ENCODE measurements at regions not wholly inside any gene's neighbourhood (a gene's known extent, or its start where the extent isn't known, plus 50 kb on each side); places are given as distances from the start of the nearest gene placed in this dataset.

DNA sequence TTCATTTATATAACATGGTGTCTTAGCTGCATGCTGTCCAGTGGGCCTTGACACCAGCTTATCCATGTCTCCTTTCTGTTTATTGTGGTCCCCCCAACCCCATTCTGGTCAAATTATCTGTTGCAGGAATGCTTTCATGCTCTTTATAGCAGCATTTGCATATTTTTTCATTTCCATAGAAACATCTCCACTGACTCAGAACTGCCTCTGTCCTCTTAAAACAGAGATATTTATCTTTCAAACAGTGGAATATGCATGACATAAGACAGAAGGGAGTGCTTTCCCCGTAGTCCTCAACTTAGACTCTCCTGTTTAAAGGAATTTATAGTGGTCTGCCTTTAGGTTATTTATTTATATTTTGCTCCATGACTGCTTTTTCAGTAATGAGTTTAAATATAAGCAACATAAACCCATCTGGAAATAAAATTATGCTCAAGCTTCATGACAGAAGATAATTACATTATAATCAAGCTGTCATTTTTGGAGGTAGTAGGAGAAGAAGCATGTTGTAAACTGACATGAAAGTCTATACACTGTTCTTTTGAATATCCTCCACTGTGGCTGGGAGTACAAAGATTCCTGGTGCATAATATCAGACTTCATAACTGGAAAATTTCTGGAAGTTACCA, 179.5 kb upstream of the CD96 start:
- ChIA-PET CTCF (no interaction called here), POLR2A (no interaction called here)
- H3K36me3 ChIP-seq (ENCODE audit: control insufficient read depth in 2 of 2, insufficient read depth in 1 of 2, low read length in 2 of 2), result no peaks in the 10 kb centered on the region
- no peaks in the 10 kb centered on the region for H3K4me1 ChIP-seq (ENCODE audit: control insufficient read depth, insufficient read depth, low read length)
- no peak for TF ChIP-seq ZNF777 (tag by site-specific recombination; IDR thresholded peaks at IDR 0.05; ENCODE audit: borderline replicate concordance)
- H3K4me3 ChIP-seq (ENCODE audit: low read depth, low read length), result no peak overlapping the region
- H3K9me3 ChIP-seq (ENCODE audit: control insufficient read depth, insufficient read depth, low read depth, low read length), result no peaks in the 10 kb centered on the region
- H3K27ac ChIP-seq (ENCODE audit: extremely low read depth, low read depth, low read length), result no peak overlapping the region

DNA sequence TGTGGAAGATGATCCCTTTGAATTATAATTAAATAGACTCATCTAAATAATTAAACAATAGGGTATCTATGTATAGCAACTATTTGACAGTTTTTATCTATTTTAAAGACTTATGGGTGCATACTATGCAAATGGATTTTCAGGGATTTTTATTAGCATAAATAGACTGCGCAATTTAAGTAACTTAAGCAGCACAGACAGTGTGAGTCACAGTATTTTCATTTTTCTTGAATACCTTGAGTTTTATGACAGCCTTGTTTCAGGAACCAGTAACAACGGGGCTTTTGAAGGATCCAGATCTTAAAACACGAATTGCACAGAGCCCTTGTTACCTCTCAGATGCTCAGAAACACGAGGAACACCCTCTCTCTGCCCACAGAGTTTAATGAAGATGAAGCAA, 175.5 kb upstream of the CD96 start:
- POLR2A ChIA-PET, result no interaction called here
- no peak for TF ChIP-seq ZFHX2 (tag by site-specific recombination; conservative IDR thresholded peaks at IDR 0.05)
- TF ChIP-seq ZNF202 (tag by site-specific recombination; IDR thresholded peaks at IDR 0.05; ENCODE audit: borderline replicate concordance), result no peak
- no peak for TF ChIP-seq ZNF433 (tag by site-specific recombination; IDR thresholded peaks at IDR 0.05; ENCODE audit: low read depth)
- no peak for TF ChIP-seq ZNF48 (tag by site-specific recombination; IDR thresholded peaks at IDR 0.05)
- TF ChIP-seq HOXD13 (CRISPR knock-in tag; IDR thresholded peaks at IDR 0.05; ENCODE audit: borderline replicate concordance), result no peak
- no peak for TF ChIP-seq YY1 (tag by site-specific recombination; IDR thresholded peaks at IDR 0.05)
- TF ChIP-seq, protein P1, sequence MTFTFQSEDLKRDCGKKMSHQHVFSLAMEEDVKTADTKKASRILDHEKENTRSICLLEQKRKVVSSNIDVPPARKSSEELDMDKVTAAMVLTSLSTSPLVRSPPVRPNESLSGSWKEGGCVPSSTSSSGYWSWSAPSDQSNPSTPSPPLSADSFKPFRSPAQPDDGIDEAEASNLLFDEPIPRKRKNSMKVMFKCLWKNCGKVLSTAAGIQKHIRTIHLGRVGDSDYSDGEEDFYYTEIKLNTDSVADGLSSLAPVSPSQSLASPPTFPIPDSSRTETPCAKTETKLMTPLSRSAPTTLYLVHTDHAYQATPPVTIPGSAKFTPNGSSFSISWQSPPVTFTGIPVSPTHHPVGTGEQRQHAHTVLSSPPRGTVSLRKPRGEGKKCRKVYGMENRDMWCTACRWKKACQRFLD (tag by site-specific recombination; IDR thresholded peaks at IDR 0.05), result no peak
- TF ChIP-seq ZNF223 (tag by site-specific recombination; IDR thresholded peaks at IDR 0.05), result no peak
- TF ChIP-seq, protein P2, sequence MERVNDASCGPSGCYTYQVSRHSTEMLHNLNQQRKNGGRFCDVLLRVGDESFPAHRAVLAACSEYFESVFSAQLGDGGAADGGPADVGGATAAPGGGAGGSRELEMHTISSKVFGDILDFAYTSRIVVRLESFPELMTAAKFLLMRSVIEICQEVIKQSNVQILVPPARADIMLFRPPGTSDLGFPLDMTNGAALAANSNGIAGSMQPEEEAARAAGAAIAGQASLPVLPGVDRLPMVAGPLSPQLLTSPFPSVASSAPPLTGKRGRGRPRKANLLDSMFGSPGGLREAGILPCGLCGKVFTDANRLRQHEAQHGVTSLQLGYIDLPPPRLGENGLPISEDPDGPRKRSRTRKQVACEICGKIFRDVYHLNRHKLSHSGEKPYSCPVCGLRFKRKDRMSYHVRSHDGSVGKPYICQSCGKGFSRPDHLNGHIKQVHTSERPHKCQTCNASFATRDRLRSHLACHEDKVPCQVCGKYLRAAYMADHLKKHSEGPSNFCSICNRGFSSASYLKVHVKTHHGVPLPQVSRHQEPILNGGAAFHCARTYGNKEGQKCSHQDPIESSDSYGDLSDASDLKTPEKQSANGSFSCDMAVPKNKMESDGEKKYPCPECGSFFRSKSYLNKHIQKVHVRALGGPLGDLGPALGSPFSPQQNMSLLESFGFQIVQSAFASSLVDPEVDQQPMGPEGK (tag by site-specific recombination; IDR thresholded peaks at IDR 0.05), result no peak
- TF ChIP-seq ZNF140 (tag by site-specific recombination; IDR thresholded peaks at IDR 0.05), result no peak
- TF ChIP-seq ZNF112 (tag by site-specific recombination; IDR thresholded peaks at IDR 0.05), result no peak
- TF ChIP-seq ZNF292 (tag by site-specific recombination; IDR thresholded peaks at IDR 0.05; ENCODE audit: borderline replicate concordance, low read depth), result no peak
- no peak for TF ChIP-seq ZNF174 (tag by site-specific recombination; IDR thresholded peaks at IDR 0.05)
- no peak for TF ChIP-seq ZBTB17 (tag by site-specific recombination; IDR thresholded peaks at IDR 0.05)
- TF ChIP-seq GLI2 (tag by site-specific recombination; IDR thresholded peaks at IDR 0.05; ENCODE audit: borderline replicate concordance, low read depth), result no peak
- no peak for TF ChIP-seq ZNF768 (tag by site-specific recombination; IDR thresholded peaks at IDR 0.05)
- TF ChIP-seq, protein P3, sequence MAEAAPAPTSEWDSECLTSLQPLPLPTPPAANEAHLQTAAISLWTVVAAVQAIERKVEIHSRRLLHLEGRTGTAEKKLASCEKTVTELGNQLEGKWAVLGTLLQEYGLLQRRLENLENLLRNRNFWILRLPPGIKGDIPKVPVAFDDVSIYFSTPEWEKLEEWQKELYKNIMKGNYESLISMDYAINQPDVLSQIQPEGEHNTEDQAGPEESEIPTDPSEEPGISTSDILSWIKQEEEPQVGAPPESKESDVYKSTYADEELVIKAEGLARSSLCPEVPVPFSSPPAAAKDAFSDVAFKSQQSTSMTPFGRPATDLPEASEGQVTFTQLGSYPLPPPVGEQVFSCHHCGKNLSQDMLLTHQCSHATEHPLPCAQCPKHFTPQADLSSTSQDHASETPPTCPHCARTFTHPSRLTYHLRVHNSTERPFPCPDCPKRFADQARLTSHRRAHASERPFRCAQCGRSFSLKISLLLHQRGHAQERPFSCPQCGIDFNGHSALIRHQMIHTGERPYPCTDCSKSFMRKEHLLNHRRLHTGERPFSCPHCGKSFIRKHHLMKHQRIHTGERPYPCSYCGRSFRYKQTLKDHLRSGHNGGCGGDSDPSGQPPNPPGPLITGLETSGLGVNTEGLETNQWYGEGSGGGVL (tag by site-specific recombination; IDR thresholded peaks at IDR 0.05), result no peak
- TF ChIP-seq ZNF624 (tag by site-specific recombination; IDR thresholded peaks at IDR 0.05), result no peak
- no peak for TF ChIP-seq KLF9 (tag by site-specific recombination; IDR thresholded peaks at IDR 0.05; ENCODE audit: low read depth)
- TF ChIP-seq, protein P4, sequence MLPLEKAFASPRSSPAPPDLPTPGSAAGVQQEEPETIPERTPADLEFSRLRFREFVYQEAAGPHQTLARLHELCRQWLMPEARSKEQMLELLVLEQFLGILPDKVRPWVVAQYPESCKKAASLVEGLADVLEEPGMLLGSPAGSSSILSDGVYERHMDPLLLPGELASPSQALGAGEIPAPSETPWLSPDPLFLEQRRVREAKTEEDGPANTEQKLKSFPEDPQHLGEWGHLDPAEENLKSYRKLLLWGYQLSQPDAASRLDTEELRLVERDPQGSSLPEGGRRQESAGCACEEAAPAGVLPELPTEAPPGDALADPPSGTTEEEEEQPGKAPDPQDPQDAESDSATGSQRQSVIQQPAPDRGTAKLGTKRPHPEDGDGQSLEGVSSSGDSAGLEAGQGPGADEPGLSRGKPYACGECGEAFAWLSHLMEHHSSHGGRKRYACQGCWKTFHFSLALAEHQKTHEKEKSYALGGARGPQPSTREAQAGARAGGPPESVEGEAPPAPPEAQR (tag by site-specific recombination; IDR thresholded peaks at IDR 0.05), result no peak
- H3K27ac ChIP-seq (ENCODE audit: extremely low read depth, low read depth, low read length), result no peak overlapping the region
- H3K36me3 ChIP-seq (ENCODE audit: control insufficient read depth in 2 of 2, insufficient read depth in 1 of 2, low read length in 2 of 2), result no peaks in the 10 kb centered on the region
- H3K4me3 ChIP-seq (ENCODE audit: low read depth, low read length), result no peak overlapping the region
- no peaks in the 10 kb centered on the region for H3K9me3 ChIP-seq (ENCODE audit: control insufficient read depth, insufficient read depth, low read depth, low read length)
- no peaks in the 10 kb centered on the region for H3K4me1 ChIP-seq (ENCODE audit: control insufficient read depth, insufficient read depth, low read length)
- CTCF ChIA-PET, result no interaction called here

All from HEK293 (cell line).